ENCODE measurements at regions not wholly inside any gene's neighbourhood (a gene's known extent, or its start where the extent isn't known, plus 50 kb on each side); places are given as distances from the start of the nearest gene placed in this dataset.

DNA sequence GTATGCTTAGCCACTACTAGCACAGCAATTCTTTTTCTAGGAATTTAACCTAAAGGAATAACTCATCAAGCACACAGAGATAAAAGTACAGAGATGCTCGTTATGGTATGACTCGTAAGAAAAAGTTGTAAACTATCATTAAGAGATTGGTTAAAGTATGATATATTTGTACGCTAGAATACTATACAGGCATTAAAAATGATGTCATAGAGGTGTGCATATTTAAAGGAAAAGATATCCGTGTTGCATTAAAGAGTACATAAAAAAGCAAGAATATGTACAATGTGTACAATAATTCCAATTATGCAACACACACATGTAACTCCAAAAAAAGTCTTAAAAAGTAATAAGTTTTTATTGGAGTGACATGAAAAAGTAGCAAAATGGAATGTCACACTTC lies 54.5 kb upstream of the PALM2AKAP2 start:
- Histone ChIP-seq H4K20me1 (replicated peaks; ENCODE audit: control insufficient read depth, insufficient read depth, low read length) (no peaks in the 10 kb centered on the region), H3K9ac (ENCODE audit: insufficient read depth in 1 of 2, low read depth in 2 of 2, low read length in 2 of 2) (no peak overlapping the region), H3K27me3 (ENCODE audit: control insufficient read depth in 2 of 2, insufficient read depth in 2 of 2, low read length in 2 of 2) (no peaks in the 10 kb centered on the region), H3K4me2 (ENCODE audit: insufficient read depth, low read length) (no peak overlapping the region), H3K27ac (ENCODE audit: extremely low read depth, low read depth, low read length) (no peak overlapping the region), H3K9me3 (replicated peaks; ENCODE audit: control insufficient read depth, insufficient read depth, low read depth, low read length) (no peaks in the 10 kb centered on the region), H3K36me3 (ENCODE audit: control insufficient read depth, insufficient read depth, low read length) (no peaks in the 10 kb centered on the region), H3K4me3 (no peak overlapping the region), H3K9me1 (ENCODE audit: control insufficient read depth, insufficient read depth, low read length) (no peaks in the 10 kb centered on the region), H3K4me1 (replicated peaks in 1 of 2; ENCODE audit: control insufficient read depth in 2 of 2, insufficient read depth in 2 of 2, low read length in 2 of 2) (no peaks in the 10 kb centered on the region), H2AFZ (ENCODE audit: low read depth, low read length) (no peak overlapping the region), H3K79me2 (ENCODE audit: control insufficient read depth, insufficient read depth, low read length) (no peaks in the 10 kb centered on the region)
- CTCF ChIA-PET (ENCODE audit: low intra/inter-chr PET ratio), result no interaction called here
- ATAC-seq, result no peak
- no peak for DNase-seq (ENCODE audit: extremely low read depth in 1 of 4, low spot score in 3 of 4)
- no peak for FAIRE-seq
- BruUV-seq (replicated peaks), result no TSS peak
- intact Hi-C loops (cut with micrococcal nuclease), result no loop called here
- 2% methylated on average over 4 of the region's 4 CpGs for WGBS (ENCODE audit: insufficient coverage, low coverage, missing lambda C conversion rate)
- POLR2A ChIA-PET, result no interaction called here
- in situ Hi-C loops (cut with MboI), result no loop called here
- no peak for TF ChIP-seq MED1 (CRISPR knock-in tag; IDR thresholded peaks at IDR 0.05; ENCODE audit: borderline replicate concordance)
- no peak for TF ChIP-seq KLF6 (CRISPR knock-in tag; IDR thresholded peaks at IDR 0.05; ENCODE audit: borderline replicate concordance)
- TF ChIP-seq POU5F1 (IDR thresholded peaks at IDR 0.05; ENCODE audit: borderline replicate concordance, low read depth, low read length, partially characterized antibody), result no peak
- TF ChIP-seq JUNB (CRISPR knock-in tag; conservative IDR thresholded peaks at IDR 0.05), result no peak
- TF ChIP-seq TAF7 (tag; IDR thresholded peaks at IDR 0.05), result no peak
- no peak for TF ChIP-seq MYC (IDR thresholded peaks at IDR 0.05; ENCODE audit: low read depth, low read length)
- no peak for TF ChIP-seq MYC (CRISPR knock-in tag; IDR thresholded peaks at IDR 0.05; ENCODE audit: borderline replicate concordance, low read depth)
- no peak for TF ChIP-seq ZNF3 (CRISPR knock-in tag; IDR thresholded peaks at IDR 0.05)
- TF ChIP-seq SMAD3 (CRISPR knock-in tag; conservative IDR thresholded peaks at IDR 0.05), result no peak
- TF ChIP-seq ZBTB1 (CRISPR knock-in tag; IDR thresholded peaks at IDR 0.05; ENCODE audit: borderline replicate concordance, low read depth), result no peak
- no peak for TF ChIP-seq NRF1 (conservative IDR thresholded peaks at IDR 0.05 in 1 of 2, IDR thresholded peaks at IDR 0.05 in 1 of 2)
- TF ChIP-seq SNIP1 (IDR thresholded peaks at IDR 0.05; ENCODE audit: low read depth), result no peak
- TF ChIP-seq CXXC5 (CRISPR knock-in tag; IDR thresholded peaks at IDR 0.05), result no peak
- no peak for TF ChIP-seq KDM4B (IDR thresholded peaks at IDR 0.05; ENCODE audit: borderline replicate concordance in 2 of 2, low read depth in 1 of 2)
- no peak for TF ChIP-seq ARID1B (IDR thresholded peaks at IDR 0.05)
